NCI-H1092 treated with DMSO at 0.1 percent for 48 hours (cell line): ENCODE measurements at regions not wholly inside any gene's neighbourhood (a gene's known extent, or its start where the extent isn't known, plus 50 kb on each side); places are given as distances from the start of the nearest gene placed in this dataset.

Experiments
- DNase-seq: peaks from one replicate; lab custom pipeline; 2025; lab: John Stamatoyannopoulos, UW

DNA sequence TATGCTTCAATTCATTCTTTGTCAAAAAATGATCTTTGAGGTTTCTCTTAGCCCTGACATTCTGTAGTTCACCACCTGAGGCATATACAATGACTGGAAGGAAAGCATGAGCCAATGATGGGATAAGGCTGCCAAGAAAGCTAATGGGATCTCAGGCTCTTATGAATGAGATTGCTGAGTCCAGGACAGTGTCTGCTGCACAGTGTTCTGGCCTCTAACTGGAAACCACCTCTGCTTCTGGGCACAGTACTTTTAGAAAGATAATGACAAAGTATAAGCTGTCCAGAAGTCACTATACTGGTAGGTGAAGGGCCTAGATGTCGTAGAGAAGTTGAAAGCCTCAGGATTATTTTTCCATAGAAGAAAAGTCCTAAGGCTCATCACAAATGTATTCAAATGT lies 69.1 kb upstream of the PAPPA start:
- DNase-seq: no peak

DNA sequence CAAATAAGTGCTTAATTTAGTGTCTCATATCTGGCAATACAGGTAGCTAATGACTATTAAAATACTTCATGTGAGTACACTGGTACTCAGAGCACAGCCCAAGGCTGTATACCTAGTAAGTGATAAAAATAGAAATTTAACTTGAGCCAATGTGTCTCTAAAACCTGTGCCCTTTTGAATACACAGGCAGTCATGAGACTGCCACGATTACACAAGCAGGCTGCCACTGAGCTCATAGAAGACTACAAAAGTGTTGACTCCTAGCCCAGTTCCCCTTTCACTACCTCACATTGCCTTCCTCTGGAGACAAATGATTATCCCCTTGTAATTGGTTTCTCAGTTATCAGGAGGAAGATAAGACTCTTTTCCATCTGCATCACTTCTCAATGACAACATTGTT lies 66.3 kb upstream of the PAPPA start:
- no peak for DNase-seq

- no peak for DNase-seq
These were observed 65.8 kb upstream of the PAPPA start for GRCh38 chr9:116087751-116088194.

DNA sequence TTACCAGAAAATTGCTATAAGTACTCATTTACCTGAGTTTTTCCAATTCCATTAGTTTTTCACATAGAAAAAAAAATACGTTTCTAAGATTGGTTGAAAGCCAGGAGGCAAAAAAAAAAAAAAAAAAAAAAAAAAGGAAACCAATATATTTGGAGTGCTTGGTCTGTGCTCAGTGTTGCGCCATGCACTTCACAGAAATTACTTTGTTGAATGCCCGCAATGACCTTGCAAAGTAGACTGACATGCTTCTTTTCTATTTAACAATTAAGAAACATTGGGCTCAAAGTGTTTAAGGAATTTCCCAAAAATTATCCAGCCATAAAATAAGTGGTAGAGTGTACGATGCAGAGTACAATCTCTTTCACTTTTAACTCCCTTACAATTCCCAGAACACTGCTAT lies 65.2 kb upstream of the PAPPA start:
- DNase-seq: no peak

GRCh38 chr9:116090030-116090770 lies 63.4 kb upstream of the PAPPA start:
- no peak for DNase-seq

GRCh38 chr9:116094846-116095245 lies 58.7 kb upstream of the PAPPA start:
- no peak for DNase-seq

DNA sequence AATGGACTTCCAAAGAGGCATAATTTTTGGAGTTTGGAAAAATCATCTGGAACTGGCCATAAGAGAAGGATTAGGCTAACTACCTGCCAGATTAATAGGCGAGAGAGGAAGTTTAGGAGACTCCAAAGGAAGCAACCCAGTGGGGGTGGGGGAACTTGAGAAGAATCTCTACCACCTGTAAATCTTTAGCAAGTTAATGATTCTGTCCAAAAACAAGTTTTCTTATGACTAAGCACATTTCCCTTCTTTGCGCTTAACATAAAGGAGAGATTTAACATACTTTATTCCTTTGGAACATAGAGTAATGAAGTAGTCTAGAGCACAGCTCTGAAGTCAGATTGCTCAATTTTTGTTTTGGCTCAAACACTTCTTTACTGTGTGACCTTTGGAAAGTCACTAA lies 58.2 kb upstream of the PAPPA start:
- no peak for DNase-seq

GRCh38 chr9:116096046-116096445 lies 57.5 kb upstream of the PAPPA start:
- DNase-seq: no peak

DNA sequence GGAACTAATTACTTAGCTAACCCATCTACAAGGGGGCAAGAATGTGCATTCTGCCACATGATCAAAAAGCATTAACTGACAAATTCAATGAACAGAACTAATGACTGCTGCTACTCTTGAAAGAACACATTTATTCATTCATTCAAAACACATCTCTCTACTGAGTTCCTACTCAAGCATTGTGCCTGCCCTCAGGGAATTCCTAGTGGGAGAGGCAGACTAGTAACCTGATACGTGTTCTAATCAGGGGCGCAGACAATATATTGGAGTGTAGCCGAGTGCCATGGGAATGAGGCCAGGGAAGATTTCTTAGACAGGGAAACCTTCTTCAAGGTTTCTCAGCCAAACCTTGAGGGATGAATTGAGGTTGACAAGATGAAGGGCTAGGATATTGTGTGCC lies 56.7 kb upstream of the PAPPA start:
- DNase-seq: no peak

- no peak for DNase-seq
These were observed 55.1 kb upstream of the PAPPA start for GRCh38 chr9:116098476-116098875.

DNA sequence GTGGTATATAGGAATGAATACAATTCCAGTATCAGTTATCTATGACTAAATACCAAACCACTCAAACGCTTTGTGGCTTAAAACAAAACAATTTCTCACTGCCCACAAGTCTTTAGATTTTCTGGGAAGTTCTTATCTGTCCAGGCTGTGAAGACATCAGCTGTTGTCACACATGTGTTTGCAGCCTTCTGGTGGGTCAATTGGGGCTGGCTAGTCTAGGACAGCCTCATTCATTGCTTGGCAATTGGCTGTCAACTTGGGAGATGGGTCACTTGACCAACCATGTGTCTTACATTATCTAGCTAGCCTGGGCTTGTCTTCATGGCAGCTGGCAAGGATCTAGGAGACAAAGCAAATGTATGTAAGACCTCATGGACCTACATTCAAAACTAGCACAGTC lies 53.8 kb upstream of the PAPPA start:
- DNase-seq: no peak

GRCh38 chr9:116100711-116101121 lies 52.9 kb upstream of the PAPPA start:
- DNase-seq: no peak

DNA sequence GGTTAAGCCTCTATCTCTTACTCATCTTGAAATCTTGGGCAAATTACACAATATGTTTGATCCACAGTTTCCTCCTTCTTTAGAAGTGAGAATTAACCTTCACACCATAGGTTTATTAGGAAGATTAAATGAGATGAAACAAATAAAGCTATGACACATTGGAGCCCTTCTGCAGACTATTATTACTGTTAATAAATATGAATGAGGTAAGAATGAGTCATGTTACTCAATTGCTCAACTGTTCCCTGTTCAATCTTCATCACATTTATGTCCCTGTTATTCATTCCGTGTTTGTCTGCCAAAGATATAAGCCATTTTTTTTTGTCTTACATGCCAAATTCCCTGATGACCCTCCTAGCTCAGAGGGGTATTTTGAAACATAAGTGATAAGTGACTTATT lies 52.1 kb upstream of the PAPPA start:
- DNase-seq: no peak

- DNase-seq: no peak
These were observed 51.0 kb upstream of the PAPPA start for GRCh38 chr9:116102596-116102995.
